GM21526 (cell line): ENCODE measurements at regions not wholly inside any gene's neighbourhood (a gene's known extent, or its start where the extent isn't known, plus 50 kb on each side); places are given as distances from the start of the nearest gene placed in this dataset.
"Not testable (repeated sequence)": the region's sequence is repeated elsewhere in the genome, so short reads cannot be mapped to it uniquely, and the experiment has no call there.

Experiments used
- ATAC-seq: cut with Tn5 transposase; IDR thresholded peaks from one replicate; pipeline ENCODE4 v1.9.1; 2021; ENCODE audit warnings: moderate library complexity; ENCODE audit not compliant: unreplicated experiment, low FRiP score

GRCh38 chr22:15823178-15823577 is 133.4 kb downstream of the POTEH start:
- ATAC-seq = not testable (repeated sequence)

- not testable (repeated sequence) for ATAC-seq
Observed at GRCh38 chr22:15832235-15832634, 142.4 kb downstream of the POTEH start.

DNA sequence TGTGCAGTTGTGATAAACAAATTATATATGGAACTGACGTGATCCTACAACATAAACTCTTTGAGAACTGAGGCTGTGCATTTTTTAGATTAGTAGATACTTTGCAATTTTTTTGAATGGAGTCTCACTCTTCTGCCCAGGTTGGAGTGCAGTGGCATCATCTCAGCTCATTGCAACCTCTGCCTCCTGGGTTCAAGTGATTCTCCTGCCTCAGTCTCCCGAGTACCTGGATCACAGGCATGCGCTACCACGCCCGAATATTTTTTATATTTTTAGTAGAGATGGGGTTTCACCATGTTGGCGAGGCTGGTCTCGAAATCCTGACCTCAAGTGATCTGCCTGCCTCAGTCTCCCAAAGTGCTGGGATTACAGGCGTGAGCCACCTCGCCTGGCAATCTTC is 145.9 kb downstream of the POTEH start:
- not testable (repeated sequence) for ATAC-seq

- ATAC-seq = not testable (repeated sequence)
Observed at GRCh38 chr22:15849772-15850171, 159.9 kb downstream of the POTEH start.

- ATAC-seq = not testable (repeated sequence)
Observed at GRCh38 chr22:15853716-15854373, 164.0 kb downstream of the POTEH start.

DNA sequence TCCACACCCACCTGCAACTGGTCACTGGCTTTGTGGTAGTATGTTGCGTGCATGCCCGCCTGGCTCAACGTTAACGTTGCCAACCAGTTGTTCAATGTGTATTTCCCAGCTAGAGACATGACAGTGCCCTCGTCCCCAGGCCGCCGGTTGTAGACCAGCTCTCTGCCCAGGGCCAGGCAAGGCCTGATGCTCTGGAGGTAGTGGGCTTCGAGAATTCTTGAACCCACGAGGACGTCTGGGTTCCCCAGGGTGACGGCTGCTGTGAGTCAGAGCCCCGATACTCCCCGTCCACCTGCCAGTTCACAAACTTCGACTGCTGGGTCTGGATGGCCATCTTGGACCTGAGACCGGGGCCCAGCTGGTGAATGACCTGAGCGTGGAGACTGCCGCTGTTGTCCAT is 164.6 kb downstream of the POTEH start:
- not testable (repeated sequence) for ATAC-seq

DNA sequence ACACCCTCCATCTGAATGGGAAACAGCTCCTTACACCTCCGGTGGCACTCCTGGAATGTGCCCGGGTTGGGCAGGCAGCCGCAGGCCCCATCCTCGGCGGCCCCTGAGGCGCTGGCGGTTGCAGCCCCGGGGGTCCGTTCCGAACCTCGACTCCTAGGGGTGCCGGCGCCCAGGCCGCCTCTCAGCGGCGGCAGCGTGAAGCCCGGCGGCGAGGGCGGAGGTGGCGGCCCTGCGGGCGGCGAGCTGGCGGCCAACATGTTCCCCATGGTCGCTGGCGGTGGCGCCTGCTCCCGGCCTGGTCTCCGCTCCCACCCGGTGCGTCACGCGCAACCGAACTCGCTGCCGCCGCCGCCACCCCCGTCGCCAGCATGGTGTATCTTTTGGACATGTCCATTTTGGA is 165.2 kb downstream of the POTEH start:
- ATAC-seq = not testable (repeated sequence)

DNA sequence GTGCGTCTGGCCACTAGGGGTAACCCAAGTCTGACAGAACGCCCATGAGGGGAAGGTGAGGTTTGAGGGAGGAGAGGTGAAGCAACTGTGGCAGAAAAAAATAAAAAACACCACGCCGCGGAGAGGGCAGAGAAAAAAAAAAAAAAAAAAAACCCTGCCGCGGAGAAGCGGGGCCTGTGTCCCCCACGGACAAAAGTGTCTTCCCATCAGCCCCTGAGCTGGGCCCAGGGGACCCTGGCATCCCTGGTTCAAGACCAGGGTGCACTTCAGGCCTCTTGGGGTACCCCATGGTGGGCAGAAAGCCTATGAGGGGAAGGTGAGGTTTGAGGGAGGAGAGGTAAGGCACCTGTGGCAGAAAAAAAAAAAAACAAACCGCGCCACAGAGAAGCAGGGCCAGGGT is 191.1 kb downstream of the POTEH start:
- ATAC-seq = not testable (repeated sequence)

- ATAC-seq = not testable (repeated sequence)
Observed at GRCh38 chr22:15904326-15904725, 214.5 kb downstream of the POTEH start.

DNA sequence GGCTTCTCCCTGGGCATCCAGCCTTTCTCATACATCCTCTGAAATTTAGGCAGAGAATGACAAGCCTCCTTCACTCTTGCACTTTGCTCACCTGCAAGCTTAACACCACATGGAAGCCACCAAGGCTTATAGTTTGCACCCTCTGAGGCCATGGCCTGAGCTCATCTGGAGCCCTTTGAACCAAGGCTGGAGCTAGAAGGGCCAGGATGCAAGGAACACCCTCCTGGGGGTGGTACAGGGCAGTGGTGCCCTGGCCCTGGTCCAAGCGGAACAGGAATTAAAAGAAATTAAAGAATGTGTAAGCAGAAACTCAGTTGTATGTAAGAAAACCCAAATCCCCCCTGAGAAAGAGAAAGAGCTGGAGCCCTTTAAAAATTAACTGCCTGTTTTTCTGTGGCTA is 221.9 kb downstream of the POTEH start:
- ATAC-seq = not testable (repeated sequence)

GRCh38 chr22:15919120-15919519 is 229.3 kb downstream of the POTEH start:
- ATAC-seq = not testable (repeated sequence)

DNA sequence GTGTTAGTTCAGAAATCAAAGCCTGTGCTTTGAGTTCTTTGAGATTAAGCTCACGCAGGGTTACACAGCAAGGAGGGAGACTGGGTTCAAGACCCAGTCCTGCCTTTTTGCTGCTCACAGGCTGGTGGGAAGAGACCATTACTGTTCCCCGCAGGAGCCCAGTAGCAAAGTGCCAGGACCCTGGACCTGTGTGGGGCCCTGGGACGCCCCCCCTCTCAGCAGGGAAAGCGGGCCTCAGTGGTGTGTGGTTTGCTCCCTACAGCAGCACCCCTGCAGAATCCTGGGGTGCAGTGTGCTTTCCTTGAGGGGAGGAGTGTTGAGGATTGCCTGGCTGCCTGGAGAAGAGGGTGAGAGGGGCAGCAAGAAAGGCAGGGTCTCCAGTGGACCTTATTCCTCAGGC is 231.1 kb downstream of the POTEH start:
- not testable (repeated sequence) for ATAC-seq

GRCh38 chr22:15922132-15922531 is 232.3 kb downstream of the POTEH start:
- not testable (repeated sequence) for ATAC-seq

- ATAC-seq = not testable (repeated sequence)
Observed at GRCh38 chr22:15922666-15923065, 232.8 kb downstream of the POTEH start.

- not testable (repeated sequence) for ATAC-seq
Observed at GRCh38 chr22:15924820-15925219, 235.0 kb downstream of the POTEH start.

- not testable (repeated sequence) for ATAC-seq
Observed at GRCh38 chr22:15927172-15927571, 237.3 kb downstream of the POTEH start.
